SK-MEL-5 (cell line): ENCODE measurements at regions not wholly inside any gene's neighbourhood (a gene's known extent, or its start where the extent isn't known, plus 50 kb on each side); places are given as distances from the start of the nearest gene placed in this dataset.
A peak's percentile ranks its signal among the peaks of the same experiment; 100 is the strongest.
"Not testable (repeated sequence)": the region's sequence is repeated elsewhere in the genome, so short reads cannot be mapped to it uniquely, and the experiment has no call there.

Source experiments
- DNase-seq: peaks from one replicate; pipeline ENCODE4 v3.0.0-alpha.2; 2016; ENCODE audit warnings: low read depth, low spot score
- in situ Hi-C: cut with HindIII; loops from 2 replicates; pipeline ENCODE4 v1.10.0; 2016; ENCODE audit warnings: low sequenced_read_pairs, high pct_unique_total_duplicates, low pct_unique_long_range_greater_than_20kb

DNA sequence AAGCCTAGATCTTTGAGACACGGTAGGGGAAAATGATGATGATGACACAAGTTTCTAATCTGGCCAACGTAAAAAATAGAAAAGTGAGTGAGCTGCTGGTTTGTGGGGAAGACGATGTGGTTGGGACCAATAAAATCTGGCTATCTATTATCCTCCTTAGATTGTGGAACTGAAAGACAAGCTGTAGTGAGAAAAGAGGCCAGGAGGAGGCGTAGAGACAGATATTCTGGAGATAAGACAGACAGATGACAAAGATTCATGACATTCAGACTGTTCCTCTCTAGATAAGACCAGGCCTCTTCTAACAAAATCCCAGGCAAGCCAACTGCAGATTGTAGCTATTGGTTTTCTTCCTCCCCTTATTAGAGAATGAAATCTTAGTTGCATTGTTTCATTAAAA, 376.3 kb upstream of the UBE2E3 start:
- peak; percentile 69 for DNase-seq
- in situ Hi-C loops, result no loop called here

DNA sequence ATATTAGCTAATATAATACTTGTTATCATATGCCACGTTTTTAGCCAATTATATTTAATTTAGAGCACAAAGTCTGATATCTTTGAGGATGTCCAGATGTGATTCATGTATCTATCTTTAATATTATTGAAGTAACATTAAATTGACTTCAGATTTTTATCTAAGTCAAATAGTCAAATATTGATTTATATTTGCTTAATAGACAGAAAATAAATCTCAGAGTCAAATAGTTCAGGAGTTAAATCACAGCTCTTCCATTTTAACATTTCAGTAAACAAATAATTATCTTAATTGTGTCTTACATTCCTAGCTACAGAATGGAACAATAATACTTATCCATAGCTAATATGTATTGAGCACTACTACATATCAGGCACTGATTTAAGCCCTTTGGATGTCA, 379.4 kb upstream of the UBE2E3 start:
- DNase-seq, result no peak
- in situ Hi-C loops, result no loop called here

DNA sequence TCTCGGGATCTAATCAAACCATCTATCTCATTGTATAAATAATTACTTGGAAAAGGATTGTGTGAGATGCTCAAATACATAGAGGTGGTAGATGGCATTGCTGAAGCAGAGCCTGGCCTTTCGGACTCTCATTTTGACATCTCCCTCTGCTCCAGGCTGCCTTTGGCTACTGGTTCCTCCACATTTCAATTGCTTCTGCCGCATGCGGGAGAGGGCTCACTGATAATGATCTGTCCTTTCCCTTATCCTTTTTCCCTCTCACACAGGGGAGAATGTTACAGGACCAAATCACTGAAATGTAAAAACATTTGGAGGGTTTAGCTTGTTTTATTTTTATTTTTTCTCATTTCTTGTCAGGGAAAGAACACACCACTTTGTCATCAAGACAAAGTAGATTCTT, 380.6 kb upstream of the UBE2E3 start:
- in situ Hi-C loops, result no loop called here

DNA sequence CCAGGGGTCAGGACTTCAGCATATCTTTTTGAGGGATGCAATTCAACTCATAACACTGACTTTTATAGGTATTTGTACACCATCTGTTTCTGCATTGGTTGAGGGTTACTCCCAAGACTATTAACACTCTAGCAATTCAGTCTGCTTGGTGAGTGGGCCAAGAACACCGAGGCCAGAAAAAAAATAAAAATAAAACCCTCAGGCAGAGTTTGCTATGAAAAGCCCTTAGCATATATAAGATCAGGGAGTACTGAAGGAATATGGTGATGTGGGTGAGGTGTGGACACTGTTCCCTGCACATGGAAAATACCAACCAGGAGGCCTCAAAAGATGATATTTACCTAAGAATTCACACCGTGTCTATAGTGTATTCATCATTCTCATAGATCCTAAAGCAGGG, 383.2 kb upstream of the UBE2E3 start:
- no peak for DNase-seq
- in situ Hi-C loops, result no loop called here

More for the DNA sequence above, 380.6 kb upstream of the UBE2E3 start:
- DNase-seq, result no peak

DNA sequence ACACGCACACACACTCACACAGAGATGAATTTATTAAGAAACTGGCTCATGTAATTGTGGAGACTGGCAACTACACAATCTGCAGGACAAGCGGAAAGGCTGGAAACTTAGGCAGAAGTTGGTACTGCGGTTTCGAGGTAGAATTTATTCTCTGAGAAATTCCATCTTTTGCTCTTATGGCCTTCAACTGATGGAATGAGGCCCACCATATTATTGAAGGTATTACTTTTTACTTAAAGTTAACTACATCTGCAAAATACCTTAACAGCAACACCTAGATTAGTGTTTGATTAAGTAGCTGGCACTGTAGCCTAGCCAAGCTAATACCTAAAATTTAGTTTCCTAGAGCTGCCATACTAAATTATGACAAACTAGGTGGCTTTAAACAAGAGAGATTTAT, 384.0 kb upstream of the UBE2E3 start:
- in situ Hi-C loops, result no loop called here
- DNase-seq, result no peak

DNA sequence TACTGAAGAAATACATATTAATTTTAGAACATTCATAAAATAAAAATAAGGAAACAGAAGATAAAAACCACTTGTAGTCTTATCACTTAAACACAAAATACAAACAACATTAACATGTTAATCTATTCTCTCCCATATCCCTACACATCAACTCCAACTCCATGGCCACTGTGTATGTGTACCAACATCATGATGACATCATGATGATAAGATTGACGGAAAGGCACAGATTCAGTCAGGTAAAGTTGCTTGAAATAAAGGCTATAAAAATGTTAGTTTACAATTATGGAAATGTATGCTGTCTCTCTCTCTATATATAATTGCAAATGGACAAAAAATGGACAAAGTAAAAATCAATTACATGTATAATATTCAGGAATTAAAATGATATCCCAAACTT, 388.5 kb upstream of the UBE2E3 start:
- DNase-seq, result no peak
- in situ Hi-C loops, result no loop called here

DNA sequence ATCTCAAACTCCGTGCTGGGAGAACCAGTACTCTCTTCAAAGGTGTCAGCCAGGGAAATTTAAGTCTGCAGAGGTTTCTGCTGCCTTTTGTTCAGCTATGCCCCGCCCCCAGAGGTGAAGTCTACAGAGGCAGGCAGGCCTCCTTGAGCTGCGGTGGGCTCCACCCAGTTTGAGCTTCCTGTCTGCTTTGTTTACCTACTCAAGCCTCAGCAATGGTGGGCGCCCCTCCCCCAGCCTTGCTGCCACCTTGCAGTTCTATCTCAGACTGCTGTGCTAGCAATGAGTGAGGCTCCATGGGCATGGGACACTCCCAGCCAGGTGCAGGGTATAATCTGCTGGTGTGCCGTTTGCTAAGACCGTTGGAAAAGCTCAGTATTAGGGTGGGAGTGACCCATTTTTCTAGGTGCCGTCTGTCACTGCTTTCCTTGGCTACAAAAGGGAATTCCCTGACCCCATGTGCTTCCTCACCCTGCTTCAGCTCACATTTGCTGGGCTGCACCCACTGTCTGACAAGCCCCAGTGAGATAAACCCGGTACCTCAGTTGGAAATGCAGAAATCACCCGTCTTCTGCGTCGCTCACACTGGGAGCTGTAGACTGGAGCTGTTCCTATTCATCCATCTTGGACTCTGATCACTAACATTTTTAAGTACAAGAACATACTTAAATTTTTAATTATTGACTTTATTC, 389.2 kb upstream of the UBE2E3 start:
- DNase-seq, in situ Hi-C loops: not testable (repeated sequence)

DNA sequence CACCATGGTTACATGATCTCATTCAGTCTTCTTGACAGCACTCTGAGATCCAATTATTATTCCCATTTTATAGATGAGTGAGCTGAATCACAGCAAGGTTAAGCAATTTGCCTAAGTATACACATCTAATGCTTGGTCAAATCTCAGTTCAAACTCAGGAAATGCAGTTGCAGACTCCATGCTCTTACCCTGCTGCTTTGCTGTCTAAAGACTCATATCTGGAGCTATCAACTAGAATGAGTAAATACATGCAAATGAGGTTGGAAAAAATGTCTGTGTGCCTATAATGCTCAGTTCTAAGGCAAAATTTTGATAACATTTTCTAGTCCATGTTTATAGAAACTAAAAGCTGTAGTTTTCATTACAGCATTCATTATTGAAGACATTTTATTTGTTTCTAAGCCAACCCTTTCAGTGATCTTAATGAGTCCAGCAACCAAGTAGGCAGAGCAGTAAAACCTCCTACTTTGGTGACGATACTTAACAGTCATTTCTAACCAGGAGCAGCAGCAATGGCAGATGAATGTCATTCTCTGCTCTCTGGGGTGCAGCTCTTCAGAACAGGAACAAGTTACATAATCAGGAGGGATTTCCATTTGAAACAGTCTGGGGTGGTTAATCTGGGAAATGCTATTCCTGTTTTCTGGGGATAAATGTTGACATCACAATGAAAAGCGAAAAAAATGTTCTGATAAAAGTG, 396.8 kb upstream of the UBE2E3 start:
- in situ Hi-C loops, result no loop called here
- no peak for DNase-seq

DNA sequence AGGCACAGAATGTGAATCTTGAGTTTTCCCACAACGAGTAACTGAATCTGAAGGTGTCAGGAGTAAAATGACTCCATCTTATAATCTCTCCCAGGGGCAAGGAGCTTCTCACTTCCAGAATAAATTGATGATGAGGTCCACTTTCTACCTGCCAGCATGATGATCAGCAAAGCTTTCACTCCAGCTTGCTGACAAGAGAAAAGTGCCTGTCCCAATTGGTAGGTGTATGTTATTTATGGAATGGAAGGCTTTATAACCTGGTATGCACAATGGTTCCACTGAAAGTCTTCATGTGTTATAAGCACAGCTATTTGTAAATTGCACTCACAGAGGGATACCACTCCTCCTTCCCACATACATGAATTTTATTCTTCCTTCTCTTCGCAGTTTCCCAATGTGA, 401.0 kb upstream of the UBE2E3 start:
- in situ Hi-C loops, result no loop called here

DNA sequence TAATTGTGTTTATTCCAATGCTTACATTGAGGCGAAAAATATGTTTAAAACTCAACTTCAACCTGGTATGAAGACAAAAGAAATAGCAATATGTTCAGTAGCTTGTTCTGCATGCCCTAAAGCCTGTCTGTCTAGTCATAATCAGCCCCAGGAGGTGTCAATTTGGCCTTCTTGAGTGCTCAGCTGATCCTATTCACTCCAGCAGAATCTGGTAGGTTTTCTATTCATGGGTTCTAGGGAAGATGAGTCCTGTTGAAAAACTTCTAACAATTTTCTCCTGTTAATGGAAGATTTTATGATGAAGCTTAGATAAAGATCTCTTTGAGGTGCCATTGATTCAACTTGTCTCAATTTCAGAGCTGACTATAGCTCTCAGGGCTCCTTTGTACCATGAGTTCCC, 402.0 kb upstream of the UBE2E3 start:
- in situ Hi-C loops, result no loop called here
- DNase-seq, result no peak

More for the DNA sequence above, 401.0 kb upstream of the UBE2E3 start:
- no peak for DNase-seq

DNA sequence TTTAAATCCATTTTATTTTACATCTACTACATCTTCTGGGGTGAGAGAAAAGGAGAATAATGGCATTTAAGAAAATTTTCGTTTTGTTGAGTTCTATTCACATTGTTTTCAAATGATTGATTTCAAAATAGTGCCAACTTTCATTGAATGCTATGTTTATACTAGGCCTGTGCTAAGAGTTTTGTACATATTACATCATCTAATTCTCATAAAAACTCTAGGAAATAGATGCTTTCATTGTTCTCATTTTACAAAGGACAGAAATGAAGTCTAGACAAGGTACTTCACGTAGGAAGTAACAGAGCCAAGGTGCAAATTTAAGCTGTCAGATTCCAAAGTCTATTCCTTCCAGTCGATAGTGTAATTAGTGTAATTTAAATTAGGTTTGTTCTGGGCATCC, 402.8 kb upstream of the UBE2E3 start:
- DNase-seq, result no peak
- in situ Hi-C loops, result no loop called here

DNA sequence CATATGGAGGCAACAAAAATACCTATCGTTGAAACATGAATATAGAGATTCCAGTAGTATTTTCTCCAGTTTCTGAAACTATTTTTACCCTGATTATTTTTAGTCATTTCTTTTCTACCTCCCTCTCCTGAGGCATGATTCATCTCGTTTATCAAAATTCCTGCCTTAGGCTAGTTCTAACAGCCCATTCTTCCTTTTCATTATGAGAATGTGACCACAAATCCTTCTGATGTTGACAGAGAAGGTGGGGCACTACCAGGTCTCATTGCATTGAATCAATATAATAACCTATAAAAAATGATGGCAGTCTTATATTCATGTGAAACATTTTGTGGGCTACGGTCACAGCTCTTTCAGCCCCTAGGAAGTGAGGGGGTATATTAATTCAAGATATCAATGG, 406.5 kb upstream of the UBE2E3 start:
- in situ Hi-C loops, result no loop called here
- no peak for DNase-seq

DNA sequence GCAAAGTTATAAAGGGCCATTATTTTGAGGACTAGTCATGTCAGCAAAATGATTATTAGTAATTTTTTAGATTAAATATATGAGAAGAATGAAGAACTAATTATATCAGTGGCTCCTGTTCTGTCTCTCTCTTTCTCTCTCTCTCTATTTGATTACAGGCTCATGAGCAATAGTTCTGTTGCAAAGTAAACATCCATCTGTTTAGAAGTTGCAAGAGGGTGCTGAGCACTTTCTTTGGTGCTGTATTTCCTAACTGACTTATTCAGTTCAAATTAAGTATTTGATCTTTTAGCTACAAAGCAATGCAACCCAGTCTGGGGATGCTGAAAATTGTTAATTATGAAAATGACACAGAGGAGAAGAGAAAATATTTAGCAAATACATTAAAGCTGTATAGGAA, 408.1 kb upstream of the UBE2E3 start:
- DNase-seq, result no peak
- in situ Hi-C loops, result no loop called here

DNA sequence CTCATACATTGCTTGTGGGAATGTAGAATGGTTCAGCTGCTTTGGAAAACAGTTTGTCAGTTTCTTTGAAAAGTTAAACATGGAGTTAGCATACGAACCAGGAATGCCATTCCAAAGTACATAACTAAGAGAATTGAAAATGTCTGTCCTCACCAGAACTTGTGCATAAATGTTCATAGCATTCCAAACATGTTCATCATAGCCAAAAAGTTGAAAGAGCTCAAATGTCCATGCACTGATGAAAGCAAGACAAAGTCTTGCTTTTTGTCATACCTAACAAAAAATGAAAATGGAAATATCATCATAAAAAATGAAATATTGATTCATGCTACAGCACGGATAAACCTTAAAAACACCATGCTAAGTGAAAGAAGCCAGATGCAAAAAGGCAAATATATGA, 408.8 kb upstream of the UBE2E3 start:
- in situ Hi-C loops, result no loop called here
- DNase-seq, result no peak

DNA sequence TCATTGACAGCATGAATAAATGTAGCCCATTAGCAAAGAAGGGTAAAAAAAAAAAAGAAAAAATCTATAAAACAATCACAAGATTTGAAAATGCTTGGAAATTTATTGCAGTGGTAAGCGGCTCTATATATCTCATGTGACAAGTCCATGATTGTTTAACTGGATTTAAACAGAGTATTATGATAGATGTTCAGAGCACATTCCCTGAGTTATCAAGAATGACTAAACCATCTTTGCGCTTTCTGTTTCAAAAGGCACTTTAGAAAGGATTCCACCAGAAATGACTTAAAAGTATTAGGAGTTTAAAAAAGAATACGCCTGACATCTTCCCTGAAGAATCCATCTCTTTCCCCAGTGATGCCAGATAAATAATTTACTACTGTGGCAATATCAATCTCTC, 409.5 kb upstream of the UBE2E3 start:
- in situ Hi-C loops, result no loop called here
- no peak for DNase-seq

DNA sequence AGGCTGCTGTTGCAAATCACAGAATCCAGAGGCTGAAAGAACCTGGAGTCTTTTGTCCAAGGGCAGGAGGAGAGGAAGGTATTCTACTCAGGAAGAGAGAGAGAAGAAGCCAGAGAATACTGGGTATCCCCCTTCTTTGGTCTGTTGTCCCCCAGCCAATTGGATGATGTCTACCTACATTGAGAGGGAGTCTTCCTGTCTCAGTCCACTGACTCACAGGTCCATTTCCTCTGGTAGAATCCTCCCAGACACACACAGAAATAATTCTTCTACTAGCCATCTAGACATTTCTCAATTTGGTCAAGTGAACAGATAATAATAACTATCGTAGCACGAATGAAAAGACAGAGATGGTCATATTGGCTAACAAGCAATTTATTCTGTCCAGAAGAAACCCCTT, 416.4 kb upstream of the UBE2E3 start:
- DNase-seq, result no peak
- in situ Hi-C loops, result no loop called here

DNA sequence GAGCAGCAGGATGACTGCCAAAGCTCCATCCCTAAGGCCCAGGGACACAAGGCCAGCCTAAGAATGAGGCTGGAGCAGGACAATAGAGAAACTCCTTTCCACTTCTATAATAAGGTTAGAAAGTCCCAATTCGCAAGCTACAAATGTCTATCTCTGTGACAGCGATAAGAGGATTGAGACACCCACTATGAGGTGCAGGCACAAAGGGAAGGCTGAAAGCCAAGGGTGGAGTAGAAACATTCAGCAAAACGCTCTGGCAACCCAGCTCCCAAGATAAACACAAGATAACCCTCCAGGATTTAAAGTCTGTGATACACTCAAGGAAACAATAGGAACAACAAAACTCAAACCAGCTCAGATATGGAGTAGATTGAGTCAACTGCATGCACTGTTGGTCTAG, 418.0 kb upstream of the UBE2E3 start:
- in situ Hi-C loops, result no loop called here
- no peak for DNase-seq

DNA sequence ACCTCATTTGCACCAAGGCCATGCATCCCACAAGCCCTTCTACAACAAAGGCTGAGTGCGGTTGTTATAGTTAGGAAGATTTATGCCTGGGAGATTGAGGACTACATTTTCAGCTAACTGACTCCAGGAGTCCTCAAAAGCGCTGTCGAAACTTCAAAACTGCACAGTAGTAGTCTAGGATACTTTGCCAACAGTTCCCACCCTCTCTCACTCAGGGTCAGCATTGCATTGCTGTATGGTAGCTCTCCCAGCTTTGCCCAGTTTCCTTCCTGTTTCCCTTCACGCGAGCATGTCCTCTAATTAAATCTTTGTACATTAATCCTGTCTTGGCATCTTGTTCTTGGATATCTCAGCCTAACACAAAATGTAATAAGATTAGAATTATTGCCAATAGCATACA, 420.6 kb upstream of the UBE2E3 start:
- DNase-seq, result no peak
- in situ Hi-C loops, result no loop called here

DNA sequence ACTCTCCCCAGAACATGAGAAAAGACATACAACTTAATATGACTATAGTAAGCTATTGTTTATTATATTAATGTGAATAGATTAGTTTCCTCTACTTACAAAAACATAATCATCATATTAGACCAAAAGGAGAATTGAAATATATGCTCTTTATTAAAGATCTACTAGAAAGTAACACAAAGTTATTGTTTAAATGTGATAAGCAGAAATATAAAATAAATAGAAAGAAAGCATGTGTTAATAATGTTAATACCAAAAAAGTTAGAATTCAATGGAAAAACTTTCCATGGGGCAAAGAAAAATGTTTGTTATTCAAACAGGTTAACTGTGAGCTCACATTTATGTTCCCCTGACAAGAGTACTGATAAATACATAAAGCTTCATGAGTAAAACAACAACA, 421.4 kb upstream of the UBE2E3 start:
- DNase-seq, result no peak
- in situ Hi-C loops, result no loop called here
